Astrocyte of the spinal cord (primary cell): ENCODE measurements at regions not wholly inside any gene's neighbourhood (a gene's known extent, or its start where the extent isn't known, plus 50 kb on each side); places are given as distances from the start of the nearest gene placed in this dataset.
"Not testable (repeated sequence)": the region's sequence is repeated elsewhere in the genome, so short reads cannot be mapped to it uniquely, and the experiment has no call there.

Experiments
- DNase-seq: peaks from one replicate; pipeline ENCODE4 v3.0.0; 2011; ENCODE audit warnings: low read depth, low spot score
- H3K4me3 ChIP-seq: 2 replicates; pipeline ENCODE4 v1.5.1; 2011; ENCODE audit warnings: low read depth, mild to moderate bottlenecking, low read length, moderate library complexity
- CTCF ChIP-seq: IDR thresholded peaks from 2 replicates; pipeline ENCODE4 v1.5.1; 2012; ENCODE audit warnings: low read depth, mild to moderate bottlenecking, low read length, inconsistent platforms
- in situ Hi-C: cut with HindIII; loops from 2 replicates; pipeline ENCODE4 v1.10.0; 2017; ENCODE audit warnings: low sequenced_read_pairs

- TF ChIP-seq CTCF = no peak
- in situ Hi-C loops = no loop called here
- H3K4me3 ChIP-seq = no peak overlapping the region
- no peak for DNase-seq
Measured at GRCh38 chr6:76587271-76587670, 514.8 kb upstream of the IMPG1 start.

DNA sequence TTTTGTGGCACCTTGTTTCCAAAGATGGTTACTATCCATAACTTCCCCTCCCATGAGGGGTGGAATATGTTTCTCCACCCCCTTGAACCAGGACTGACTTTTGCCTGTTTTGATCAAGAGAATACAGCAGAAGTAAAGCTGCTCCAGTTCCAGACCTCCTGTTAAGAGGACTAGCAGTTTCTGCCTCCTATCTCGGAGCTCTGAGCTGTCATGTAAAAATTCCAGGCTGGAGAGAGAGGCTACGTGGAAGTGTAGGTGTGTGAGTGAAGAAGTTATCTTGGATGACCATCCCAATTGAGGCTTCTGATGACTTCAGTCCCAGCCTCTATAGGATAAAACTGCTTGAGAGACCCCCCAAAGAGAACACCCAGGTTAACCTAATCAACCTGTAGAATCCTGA is 511.7 kb upstream of the IMPG1 start:
- in situ Hi-C loops = no loop called here
- no peak for DNase-seq
- H3K4me3 ChIP-seq = no peak overlapping the region
- no peak for TF ChIP-seq CTCF

GRCh38 chr6:76578746-76579145 is 506.3 kb upstream of the IMPG1 start:
- no peak overlapping the region for H3K4me3 ChIP-seq
- no peak for DNase-seq
- in situ Hi-C loops = no loop called here
- TF ChIP-seq CTCF = no peak

GRCh38 chr6:76574746-76575145 is 502.3 kb upstream of the IMPG1 start:
- H3K4me3 ChIP-seq = no peak overlapping the region
- no peak for DNase-seq
- no peak for TF ChIP-seq CTCF
- in situ Hi-C loops = no loop called here

DNA sequence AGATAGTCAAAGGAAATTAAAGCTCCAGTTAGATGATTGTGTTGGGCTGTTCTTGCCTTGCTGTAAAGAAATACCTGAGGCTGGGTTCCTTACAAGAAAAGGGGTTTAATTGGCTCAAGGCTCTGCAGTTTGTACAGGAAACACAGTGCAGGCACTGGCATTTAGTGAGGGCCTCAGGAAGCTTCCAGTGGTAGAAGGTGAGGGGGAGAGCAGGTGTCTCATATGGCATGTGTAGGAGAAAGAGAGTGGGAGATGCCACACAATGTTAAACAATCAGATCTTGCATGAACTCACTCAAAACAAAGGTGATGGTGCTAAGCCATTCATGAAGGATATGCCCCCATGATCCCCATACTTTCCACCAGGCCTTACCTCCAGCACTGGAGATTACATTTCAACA is 493.5 kb upstream of the IMPG1 start:
- no peak for DNase-seq
- in situ Hi-C loops = no loop called here
- no peak overlapping the region for H3K4me3 ChIP-seq
- TF ChIP-seq CTCF = no peak

- in situ Hi-C loops, H3K4me3 ChIP-seq: not testable (repeated sequence)
Measured at GRCh38 chr6:76562371-76562770, 489.9 kb upstream of the IMPG1 start.

GRCh38 chr6:76560851-76561755 is 488.6 kb upstream of the IMPG1 start:
- in situ Hi-C loops, DNase-seq, H3K4me3 ChIP-seq: not testable (repeated sequence)

More at GRCh38 chr6:76562371-76562770, 489.9 kb upstream of the IMPG1 start:
- not testable (repeated sequence) for DNase-seq
